Upper lobe of right lung (tissue), 1 donor: ENCODE measurements at regions not wholly inside any gene's neighbourhood (a gene's known extent, or its start where the extent isn't known, plus 50 kb on each side); places are given as distances from the start of the nearest gene placed in this dataset.

Experiments
- ATAC-seq: fragments of 200-7000 bp; cut with Tn5 transposase; one replicate; pipeline ENCODE4 v1.9.1; 2020; ENCODE audit warnings: mild to moderate bottlenecking, moderate library complexity
- DNase-seq: peaks from one replicate; pipeline ENCODE4 v3.0.0-alpha.2; 2020
- H3K27ac ChIP-seq: fragments of 200-600 bp; one replicate; pipeline ENCODE4 v1.8.0; 2022
- H3K27me3 ChIP-seq: fragments of 200-600 bp; one replicate; pipeline ENCODE4 v1.8.0; 2022; ENCODE audit warnings: mild to moderate bottlenecking
- H3K36me3 ChIP-seq: fragments of 200-600 bp; one replicate; pipeline ENCODE4 v1.8.0; 2022
- H3K4me1 ChIP-seq: fragments of 200-600 bp; one replicate; pipeline ENCODE4 v1.8.0; 2022
- H3K4me3 ChIP-seq: fragments of 200-600 bp; one replicate; pipeline ENCODE4 v1.8.0; 2022; ENCODE audit warnings: mild to moderate bottlenecking
- H3K9me3 ChIP-seq: fragments of 200-600 bp; one replicate; pipeline ENCODE4 v1.8.0; 2022
- intact Hi-C: fragments of 100-400 bp; cut with DNase I; formaldehyde crosslinking; loops from one replicate; pipeline ENCODE4 v1.11.0; 2022
- TF ChIP-seq, protein P1 (sequence below): fragments of 200-600 bp; IDR thresholded peaks from one replicate; pipeline ENCODE4 v1.8.0; 2022; ENCODE audit warnings: antibody characterized with exemption
- donor health status: DM: no; HTN: yes; CAD: no; lungs with severe emphysema.

DNA sequence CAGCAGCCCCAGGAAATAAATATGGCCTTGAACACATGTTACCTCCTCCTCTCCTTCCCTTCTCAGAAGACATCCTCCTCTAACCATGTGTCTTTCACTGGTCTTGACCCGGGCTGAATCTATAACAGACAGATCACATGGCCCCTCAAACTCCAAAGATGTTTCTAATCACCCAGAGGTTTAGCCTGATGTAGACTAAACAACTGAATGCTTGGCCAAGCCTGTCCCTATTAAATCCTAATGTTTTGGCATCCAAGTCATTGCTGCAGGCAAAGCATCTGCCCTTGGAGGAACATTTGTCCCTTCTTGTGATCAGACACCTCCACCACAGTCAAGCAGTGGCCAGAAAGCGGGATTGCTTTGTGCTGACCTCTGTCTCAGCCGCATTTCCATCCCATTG is 65.5 kb downstream of the ANKRD60 start:
- ATAC-seq: peak; percentile 33
- intact Hi-C loops: no loop called here
- no peak overlapping the region for H3K27ac ChIP-seq

DNA sequence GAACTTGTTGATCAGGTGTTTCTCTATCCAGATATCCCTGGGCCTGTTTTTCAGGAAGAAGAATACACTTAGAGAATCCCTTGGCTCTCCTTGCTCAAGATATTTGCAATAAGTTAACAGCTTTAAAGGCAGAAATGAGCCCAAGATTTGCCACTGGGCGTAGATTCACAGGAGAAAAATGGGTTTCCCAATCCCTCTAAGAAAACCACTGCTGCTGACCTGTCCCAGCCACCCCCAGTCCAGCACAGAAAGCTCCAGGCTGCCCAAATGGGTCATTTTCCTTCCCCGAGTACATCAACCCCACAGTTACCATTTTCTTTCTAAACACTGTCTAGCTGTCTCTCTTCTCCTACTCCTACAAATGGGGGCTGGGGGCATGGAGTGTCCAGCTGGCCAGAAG is 67.3 kb downstream of the ANKRD60 start:
- no peak overlapping the region for H3K27ac ChIP-seq
- no peaks in the 10 kb centered on the region for H3K9me3 ChIP-seq
- H3K4me3 ChIP-seq: no peak overlapping the region
- no peaks in the 10 kb centered on the region for H3K4me1 ChIP-seq
- H3K36me3 ChIP-seq: no peaks in the 10 kb centered on the region
- ATAC-seq (no peak), DNase-seq (no peak)
- H3K27me3 ChIP-seq: no peaks in the 10 kb centered on the region
- TF ChIP-seq, protein P1, sequence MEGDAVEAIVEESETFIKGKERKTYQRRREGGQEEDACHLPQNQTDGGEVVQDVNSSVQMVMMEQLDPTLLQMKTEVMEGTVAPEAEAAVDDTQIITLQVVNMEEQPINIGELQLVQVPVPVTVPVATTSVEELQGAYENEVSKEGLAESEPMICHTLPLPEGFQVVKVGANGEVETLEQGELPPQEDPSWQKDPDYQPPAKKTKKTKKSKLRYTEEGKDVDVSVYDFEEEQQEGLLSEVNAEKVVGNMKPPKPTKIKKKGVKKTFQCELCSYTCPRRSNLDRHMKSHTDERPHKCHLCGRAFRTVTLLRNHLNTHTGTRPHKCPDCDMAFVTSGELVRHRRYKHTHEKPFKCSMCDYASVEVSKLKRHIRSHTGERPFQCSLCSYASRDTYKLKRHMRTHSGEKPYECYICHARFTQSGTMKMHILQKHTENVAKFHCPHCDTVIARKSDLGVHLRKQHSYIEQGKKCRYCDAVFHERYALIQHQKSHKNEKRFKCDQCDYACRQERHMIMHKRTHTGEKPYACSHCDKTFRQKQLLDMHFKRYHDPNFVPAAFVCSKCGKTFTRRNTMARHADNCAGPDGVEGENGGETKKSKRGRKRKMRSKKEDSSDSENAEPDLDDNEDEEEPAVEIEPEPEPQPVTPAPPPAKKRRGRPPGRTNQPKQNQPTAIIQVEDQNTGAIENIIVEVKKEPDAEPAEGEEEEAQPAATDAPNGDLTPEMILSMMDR: no peak
- intact Hi-C loops: no loop called here

More for the DNA sequence above, 65.5 kb downstream of the ANKRD60 start:
- no peaks in the 10 kb centered on the region for H3K36me3 ChIP-seq
- no peak for DNase-seq
- H3K4me3 ChIP-seq: no peak overlapping the region
- TF ChIP-seq, protein P1: no peak
- H3K9me3 ChIP-seq: no peaks in the 10 kb centered on the region
- H3K27me3 ChIP-seq: no peaks in the 10 kb centered on the region
- H3K4me1 ChIP-seq: no peaks in the 10 kb centered on the region

DNA sequence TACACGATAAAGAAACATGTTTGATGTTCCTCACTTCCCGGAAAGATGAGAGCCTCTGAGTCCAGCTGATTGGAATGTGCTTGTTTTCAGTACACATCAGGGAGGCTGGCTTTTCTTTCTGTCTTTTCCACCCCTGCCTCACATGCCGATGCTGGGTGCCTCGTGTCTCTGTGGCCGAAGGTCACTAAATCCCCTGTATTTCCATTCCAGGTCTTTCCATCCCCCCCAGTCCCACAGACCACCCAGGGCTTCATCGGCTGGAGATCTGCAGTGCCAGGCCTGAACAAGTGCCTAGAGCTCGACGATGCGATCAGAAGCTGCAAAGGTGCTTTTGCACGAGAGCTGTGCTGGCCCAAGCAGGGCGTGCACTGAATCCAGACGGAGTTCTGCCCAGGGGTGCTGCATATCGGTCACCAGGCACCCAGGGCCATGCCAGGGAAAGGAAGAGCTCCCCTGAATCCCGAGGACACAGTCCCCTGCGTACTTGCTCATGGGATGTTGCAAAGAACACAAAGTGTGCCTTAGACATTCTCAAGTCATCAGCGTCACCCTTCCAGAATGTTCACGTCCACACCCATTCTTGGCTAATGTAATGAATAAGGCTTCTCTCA is 67.9 kb downstream of the ANKRD60 start:
- Histone ChIP-seq H3K9me3 (no peaks in the 10 kb centered on the region), H3K27ac (peak overlapping the region; percentile 20), H3K4me3 (no peak overlapping the region), H3K36me3 (no peaks in the 10 kb centered on the region), H3K4me1 (no peaks in the 10 kb centered on the region), H3K27me3 (no peaks in the 10 kb centered on the region)
- no peak for DNase-seq
- intact Hi-C loops: no loop called here
- TF ChIP-seq, protein P1: no peak
- ATAC-seq: no peak

DNA sequence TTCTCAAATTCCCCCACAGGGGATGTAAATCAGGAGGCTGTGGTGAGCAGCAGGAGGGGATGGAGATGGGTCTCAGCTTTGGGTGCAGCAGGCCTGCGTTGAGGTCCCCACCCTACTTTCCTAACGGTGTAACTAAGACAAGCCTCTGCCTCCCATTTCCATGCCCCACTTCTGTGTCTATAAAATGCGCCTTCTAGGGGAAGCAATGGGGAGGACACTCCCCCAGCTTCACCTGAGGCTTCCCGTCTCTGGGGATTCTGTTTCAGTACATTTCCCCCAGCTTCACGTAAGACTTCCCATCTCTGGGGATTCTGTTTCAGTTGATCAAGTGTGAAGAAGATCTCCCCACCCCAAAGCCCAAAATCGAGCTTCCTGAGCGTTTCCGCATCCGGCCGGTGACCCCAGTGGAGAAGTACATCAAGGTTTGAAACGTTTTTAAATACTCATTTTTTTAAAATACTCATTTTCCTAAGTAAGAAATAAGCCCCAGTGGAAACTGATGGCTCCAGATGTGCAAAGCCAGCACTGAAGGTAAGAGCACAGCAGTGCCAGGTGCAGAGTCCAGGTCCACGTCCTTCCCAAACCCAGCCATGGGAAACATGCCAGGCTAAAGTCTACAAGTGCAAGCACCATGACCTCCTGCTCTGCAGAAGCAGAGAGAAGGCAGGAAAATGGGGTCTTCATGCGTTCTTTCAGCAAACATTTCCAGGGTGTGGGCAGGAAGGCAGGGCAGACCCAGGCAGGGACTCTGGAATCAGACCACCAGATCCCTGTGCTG is 73.1 kb downstream of the ANKRD60 start:
- intact Hi-C loops: no loop called here
- Histone ChIP-seq H3K4me1 (no peaks in the 10 kb centered on the region), H3K27me3 (peaks cover 28% of the 10 kb centered on the region), H3K9me3 (no peaks in the 10 kb centered on the region), H3K27ac (no peak overlapping the region), H3K4me3 (no peak overlapping the region), H3K36me3 (no peaks in the 10 kb centered on the region)
- TF ChIP-seq, protein P1: no peak
- no peak for DNase-seq
- ATAC-seq: no peak

DNA sequence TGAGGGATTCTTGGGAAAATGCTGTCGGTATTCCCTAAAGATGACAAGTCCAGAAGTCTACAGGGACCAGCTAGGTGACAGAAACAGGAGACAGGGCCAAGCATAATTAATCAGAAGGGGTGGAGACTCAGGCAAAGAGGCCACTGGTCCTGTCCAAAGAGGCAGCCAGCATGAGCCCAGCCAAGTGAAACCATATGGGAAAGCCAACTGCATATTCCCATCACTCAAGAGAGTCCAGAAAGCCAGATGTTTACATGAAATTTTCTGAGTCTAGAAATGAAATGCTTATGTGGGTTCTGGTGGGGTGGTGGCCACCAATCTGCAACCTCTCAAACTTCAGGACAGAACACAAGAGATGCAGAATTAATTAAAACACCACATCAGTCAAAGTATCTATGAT is 74.3 kb downstream of the ANKRD60 start:
- intact Hi-C loops: no loop called here
- peaks cover 35% of the 10 kb centered on the region for H3K27me3 ChIP-seq
- ATAC-seq: no peak

More for the DNA sequence above, 74.3 kb downstream of the ANKRD60 start:
- H3K36me3 ChIP-seq: no peaks in the 10 kb centered on the region
- H3K4me1 ChIP-seq: no peaks in the 10 kb centered on the region
- no peak overlapping the region for H3K4me3 ChIP-seq
- no peak overlapping the region for H3K27ac ChIP-seq
- TF ChIP-seq, protein P1: no peak
- DNase-seq: no peak
- H3K9me3 ChIP-seq: no peaks in the 10 kb centered on the region
